ENCODE measurements at regions not wholly inside any gene's neighbourhood (a gene's known extent, or its start where the extent isn't known, plus 50 kb on each side); places are given as distances from the start of the nearest gene placed in this dataset.

- intact Hi-C loops (cut with DNase I): no loop called here
- ATAC-seq: no peak
- DNase-seq (ENCODE audit: missing footprints): peak; percentile 55
Observed at GRCh38 chr3:127351321-127351720, 63.5 kb upstream of the PRR20G start.

- intact Hi-C loops (cut with DNase I): no loop called here
- DNase-seq (ENCODE audit: missing footprints) (peak; percentile 50), ATAC-seq (no peak)
Observed at GRCh38 chr3:127350172-127351050, 62.6 kb upstream of the PRR20G start.

DNA sequence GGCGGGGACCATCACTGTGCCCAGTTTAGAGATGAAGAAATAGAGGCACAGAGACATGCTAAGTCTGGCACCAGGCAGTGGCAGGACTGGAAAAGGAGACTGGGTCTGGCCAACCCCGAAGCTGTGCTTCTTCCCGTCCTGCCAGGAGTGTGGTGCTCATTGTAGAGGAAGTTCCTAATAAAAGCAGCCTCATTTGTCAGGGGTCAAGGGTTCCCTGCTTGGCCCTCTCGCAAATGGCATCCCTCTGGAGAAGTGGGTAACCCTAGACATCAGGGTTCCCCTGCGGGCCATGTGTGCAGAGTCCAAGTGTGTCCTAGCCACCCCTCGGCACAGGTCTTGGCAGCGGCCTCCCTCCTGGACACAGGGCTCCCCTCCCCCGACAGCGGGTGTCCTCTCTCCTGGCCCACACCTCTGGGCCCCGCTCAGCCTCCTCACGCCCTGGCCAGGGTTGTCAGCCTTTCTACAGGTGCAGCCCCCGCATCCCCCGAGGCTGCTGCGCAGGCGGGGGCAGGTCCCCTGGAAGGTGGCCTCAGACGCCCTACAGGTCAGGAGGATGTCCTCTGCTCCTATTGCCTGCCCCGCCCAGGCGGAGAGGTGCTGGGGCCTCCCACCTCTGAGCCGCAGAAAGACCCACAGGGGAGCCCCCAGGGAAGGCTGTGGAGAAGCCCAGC is 61.8 kb upstream of the PRR20G start:
- intact Hi-C loops (cut with DNase I): no loop called here
- peak; percentile 20 for ATAC-seq

GRCh38 chr3:127342735-127343134 is 54.9 kb upstream of the PRR20G start:
- intact Hi-C loops (cut with DNase I): no loop called here
- ATAC-seq (no peak), DNase-seq (ENCODE audit: missing footprints) (no peak)

More for the DNA sequence above, 61.8 kb upstream of the PRR20G start:
- DNase-seq (ENCODE audit: missing footprints): peak; percentile 57

GRCh38 chr3:127339928-127340861 is 52.3 kb upstream of the PRR20G start:
- DNase-seq (ENCODE audit: missing footprints) (no peak), ATAC-seq (no peak)
- intact Hi-C loops (cut with DNase I): no loop called here

DNA sequence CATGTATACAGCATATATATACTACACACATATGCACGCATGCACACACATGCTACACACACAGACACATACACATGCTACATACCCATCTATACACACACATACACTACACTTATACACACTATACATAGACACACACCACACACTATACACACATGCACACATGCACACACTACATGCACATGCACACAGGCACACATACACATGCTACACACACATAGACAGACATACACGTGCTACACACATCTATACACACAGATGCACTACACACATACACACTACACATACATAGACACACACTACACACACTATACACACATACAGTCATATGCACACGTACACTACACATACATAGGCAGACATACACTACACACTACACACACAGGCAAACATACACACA is 51.2 kb upstream of the PRR20G start:
- intact Hi-C loops (cut with DNase I): no loop called here
- no peak for DNase-seq (ENCODE audit: missing footprints)
- no peak for ATAC-seq

- ATAC-seq (no peak), DNase-seq (ENCODE audit: missing footprints) (no peak)
- intact Hi-C loops (cut with DNase I): no loop called here
Observed at GRCh38 chr3:127337911-127338531, 50.2 kb upstream of the PRR20G start.
